GM23248 (cell line): ENCODE measurements at regions not wholly inside any gene's neighbourhood (a gene's known extent, or its start where the extent isn't known, plus 50 kb on each side); places are given as distances from the start of the nearest gene placed in this dataset.

Experiments used
- EZH2 ChIP-seq: fragments of 200-600 bp; sonication (generic); IDR thresholded peaks from 2 replicates; pipeline ENCODE4 v1.6.1; 2018; ENCODE audit warnings: antibody characterized with exemption, mild to moderate bottlenecking; ENCODE audit not compliant: insufficient read depth, poor library complexity, severe bottlenecking
- EZH2phosphoT487 ChIP-seq: fragments of 200-600 bp; sonication (generic); IDR thresholded peaks from 2 replicates; pipeline ENCODE4 v1.6.1; 2018; ENCODE audit warnings: antibody characterized with exemption, moderate library complexity, mild to moderate bottlenecking, low read depth; ENCODE audit not compliant: insufficient read depth

DNA sequence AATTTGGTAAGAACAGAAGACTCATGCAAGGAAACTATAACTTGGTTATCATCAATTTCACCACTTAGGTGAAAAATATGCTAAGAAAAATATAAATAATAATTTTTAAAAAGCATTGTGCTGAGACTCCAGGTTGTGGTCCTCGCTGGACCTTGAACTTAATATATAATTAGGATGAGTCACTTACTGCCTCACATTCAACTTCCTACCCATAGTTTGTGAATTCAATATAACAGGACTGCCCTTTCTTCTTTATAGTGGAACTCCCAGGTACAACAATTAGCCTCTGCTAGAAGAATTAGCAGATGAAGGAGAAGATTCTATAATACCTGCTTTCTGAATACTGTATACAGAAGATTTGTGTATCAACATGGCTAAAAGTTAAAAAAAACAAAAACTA is 149.1 kb upstream of the SPRED1 start:
- TF ChIP-seq EZH2phosphoT487: no peak
- TF ChIP-seq EZH2: no peak
